Breast epithelium (tissue), 4 donors: ENCODE measurements at regions not wholly inside any gene's neighbourhood (a gene's known extent, or its start where the extent isn't known, plus 50 kb on each side); places are given as distances from the start of the nearest gene placed in this dataset.

Source experiments
- DNase-seq, 2 donors: peaks; one replicate each; pipeline ENCODE4 v3.0.0-alpha.2; 2019; ENCODE audit warnings: low spot score in 2 of 2
- H3K27ac ChIP-seq, 2 donors: fragments of 200-600 bp; sonication (generic) in 1 of 2; one replicate each; pipeline ENCODE4 v1.5.1; 2016 to 2019; ENCODE audit warnings: mild to moderate bottlenecking in 1 of 2
- H3K27me3 ChIP-seq, 2 donors: fragments of 200-600 bp; sonication (generic) in 1 of 2; one replicate each; pipeline versions ENCODE4 v1.5.1 to v1.6.0; 2017 to 2019; ENCODE audit warnings: control low read depth in 1 of 2, mild to moderate bottlenecking in 1 of 2
- H3K36me3 ChIP-seq: fragments of 200-600 bp; one replicate; pipeline ENCODE4 v1.5.1; 2019
- H3K4me1 ChIP-seq, 2 donors: fragments of 200-600 bp; sonication (generic); one replicate each; pipeline ENCODE4 v1.5.1; 2016 to 2019; ENCODE audit warnings: control low read depth in 1 of 2
- H3K4me3 ChIP-seq, 3 donors: fragments of 200-600 bp; sonication (generic); 1 replicate in 2 of 3; 2 replicates in 1 of 3; pipeline ENCODE4 v1.5.1; 2016 to 2019; ENCODE audit warnings: mild to moderate bottlenecking in 3 of 3, moderate library complexity in 2 of 3
- H3K9me3 ChIP-seq, 2 donors: fragments of 200-600 bp; sonication (generic) in 1 of 2; one replicate each; pipeline ENCODE4 v1.5.1; 2016 to 2019; ENCODE audit warnings: control low read depth in 1 of 2
- CTCF ChIP-seq, 3 donors: fragments of 450-650 bp; IDR thresholded peaks; one replicate each; pipeline ENCODE4 v1.5.1; 2016 to 2017; ENCODE audit warnings: antibody characterized with exemption in 3 of 3, mild to moderate bottlenecking in 3 of 3, moderate library complexity in 3 of 3
- POLR2A ChIP-seq: fragments of 450-650 bp; IDR thresholded peaks from one replicate; pipeline ENCODE4 v1.6.1; 2016; ENCODE audit warnings: antibody characterized with exemption, mild to moderate bottlenecking, moderate library complexity
- POLR2AphosphoS5 ChIP-seq, 3 donors: sonication (generic); formaldehyde crosslinking; IDR thresholded peaks; one replicate each; pipeline ENCODE4 v1.6.1; 2017; ENCODE audit warnings: antibody characterized with exemption in 3 of 3
- intact Hi-C: fragments of 100-400 bp; cut with DNase I; formaldehyde crosslinking; loops from one replicate; pipeline ENCODE4 v1.15.1; 2023; ENCODE audit warnings: low total_unique reads

- Histone ChIP-seq H3K4me3 (no peak overlapping the region), H3K27ac (no peak overlapping the region), H3K4me1 (peaks cover 2 to 5% of the 10 kb centered on the region in 2 donors), H3K36me3 (no peaks in the 10 kb centered on the region), H3K27me3 (no peaks in the 10 kb centered on the region), H3K9me3 (no peaks in the 10 kb centered on the region)
- TF ChIP-seq CTCF (IDR thresholded peaks at IDR 0.05) (no peak), POLR2AphosphoS5 (IDR thresholded peaks at IDR 0.05) (no peak), POLR2A (no peak)
- DNase-seq: no peak
- intact Hi-C loops: no loop called here
Observed at GRCh38 chr6:14634072-14634471, 516.5 kb downstream of the CD83 start.

GRCh38 chr6:14635195-14635594 lies 517.6 kb downstream of the CD83 start:
- no peak for TF ChIP-seq POLR2A
- no peak for TF ChIP-seq POLR2AphosphoS5 (IDR thresholded peaks at IDR 0.05)
- no peak for TF ChIP-seq CTCF (IDR thresholded peaks at IDR 0.05)
- Histone ChIP-seq H3K4me1 (peaks cover 2 to 5% of the 10 kb centered on the region in 2 donors), H3K27me3 (no peaks in the 10 kb centered on the region), H3K9me3 (no peaks in the 10 kb centered on the region), H3K36me3 (no peaks in the 10 kb centered on the region), H3K4me3 (no peak overlapping the region), H3K27ac (no peak overlapping the region)
- DNase-seq: no peak
- intact Hi-C loops: no loop called here

- no peak overlapping the region for H3K4me3 ChIP-seq
- intact Hi-C loops: no loop called here
- H3K27ac ChIP-seq: no peak overlapping the region
- no peaks in the 10 kb centered on the region for H3K27me3 ChIP-seq
- peaks cover 2 to 5% of the 10 kb centered on the region in 2 donors for H3K4me1 ChIP-seq
- no peaks in the 10 kb centered on the region for H3K9me3 ChIP-seq
- DNase-seq: no peak
- TF ChIP-seq POLR2A (no peak), POLR2AphosphoS5 (IDR thresholded peaks at IDR 0.05) (no peak), CTCF (IDR thresholded peaks at IDR 0.05) (no peak)
- H3K36me3 ChIP-seq: no peaks in the 10 kb centered on the region
Observed at GRCh38 chr6:14635934-14636591, 518.5 kb downstream of the CD83 start.

GRCh38 chr6:14638435-14638905 lies 520.9 kb downstream of the CD83 start:
- TF ChIP-seq CTCF (IDR thresholded peaks at IDR 0.05) (no peak), POLR2A (no peak), POLR2AphosphoS5 (IDR thresholded peaks at IDR 0.05) (no peak)
- Histone ChIP-seq H3K9me3 (no peaks in the 10 kb centered on the region), H3K27me3 (no peaks in the 10 kb centered on the region), H3K4me1 (peaks cover 2 to 5% of the 10 kb centered on the region in 2 donors), H3K4me3 (peak overlapping the region in 1 of 3 donors; percentile 49), H3K36me3 (no peaks in the 10 kb centered on the region), H3K27ac (no peak overlapping the region)
- no peak for DNase-seq
- intact Hi-C loops: no loop called here

GRCh38 chr6:14638906-14639761 lies 521.6 kb downstream of the CD83 start:
- peak overlapping the region; percentile 19 to 40 for H3K27ac ChIP-seq
- no peaks in the 10 kb centered on the region for H3K9me3 ChIP-seq
- no peaks in the 10 kb centered on the region for H3K27me3 ChIP-seq
- no peaks in the 10 kb centered on the region for H3K36me3 ChIP-seq
- intact Hi-C loops: no loop called here
- peak in 1 of 3 donors; percentile 7 for TF ChIP-seq CTCF (IDR thresholded peaks at IDR 0.05)
- no peak for TF ChIP-seq POLR2A
- H3K4me3 ChIP-seq: peak overlapping the region; percentile 24 to 49 (median 25)
- DNase-seq: peak in 1 of 2 donors; percentile 22
- peaks cover 2 to 5% of the 10 kb centered on the region in 2 donors for H3K4me1 ChIP-seq
